Panc1 (cell line): ENCODE measurements at regions not wholly inside any gene's neighbourhood (a gene's known extent, or its start where the extent isn't known, plus 50 kb on each side); places are given as distances from the start of the nearest gene placed in this dataset.

ENCODE experiments used
- ATAC-seq: fragments of 200-7000 bp; cut with Tn5 transposase; 2 replicates; pipeline ENCODE4 v1.9.1; 2020; ENCODE audit warnings: mild to moderate bottlenecking, moderate library complexity
- BruUV-seq: library from RNA; stranded (reverse); fragments of 400-500 nt; replicated peaks from 2 replicates; lab custom pipeline; 2021; lab: Mats Ljungman, UMichigan
- CTCF ChIA-PET: fragments of 300-600 bp; sonication (Branson Sonifier 250); formaldehyde crosslinking; loops from one replicate; lab custom pipeline; 2022; ENCODE audit warnings: antibody characterized with exemption; lab: Charles Lee
- POLR2A ChIA-PET: fragments of 300-600 bp; sonication (Branson Sonifier 250); formaldehyde crosslinking; loops from one replicate; lab custom pipeline; 2022; ENCODE audit warnings: antibody characterized with exemption; lab: Charles Lee
- DNase-seq: peaks from one replicate; pipeline ENCODE4 v3.0.0-alpha.2; 2010; ENCODE audit warnings: low read depth, low spot score
- H3K27ac ChIP-seq: 2 replicates; pipeline ENCODE4 v1.5.1; 2011; ENCODE audit warnings: mild to moderate bottlenecking, low read length, inconsistent platforms
- H3K27me3 ChIP-seq: fragments of 200-500 bp; sonication (Bioruptor generic); 2 replicates; pipeline ENCODE4 v1.6.0; 2014; ENCODE audit warnings: low read length, inconsistent platforms; ENCODE audit not compliant: control insufficient read depth, insufficient read depth
- H3K36me3 ChIP-seq: fragments of 200-500 bp; sonication (Bioruptor generic); 2 replicates; pipeline ENCODE4 v1.5.1; 2014; ENCODE audit warnings: inconsistent platforms, mild to moderate bottlenecking, low read length, moderate library complexity; ENCODE audit not compliant: control insufficient read depth, insufficient read depth
- H3K4me1 ChIP-seq: 2 replicates; pipeline ENCODE4 v1.5.1; 2011; ENCODE audit warnings: inconsistent platforms, mild to moderate bottlenecking, low read length, moderate library complexity; ENCODE audit not compliant: control insufficient read depth, insufficient read depth
- H3K4me3 ChIP-seq, 2 experiments: 2 replicates each; pipeline ENCODE4 v1.5.1; 2011 to 2012; ENCODE audit warnings: low read depth in 2 of 2, low read length in 2 of 2, mild to moderate bottlenecking in 2 of 2, inconsistent platforms in 1 of 2, moderate library complexity in 1 of 2
- H3K9me3 ChIP-seq: fragments of 200-500 bp; sonication (Bioruptor generic); 2 replicates; pipeline ENCODE4 v1.5.1; 2014; ENCODE audit warnings: low read depth, mild to moderate bottlenecking, inconsistent platforms, low read length, moderate library complexity; ENCODE audit not compliant: control insufficient read depth, insufficient read depth
- POLR2AphosphoS5 ChIP-seq: IDR thresholded peaks from 2 replicates; pipeline ENCODE4 v1.6.1; 2012; ENCODE audit warnings: mild to moderate bottlenecking, low read depth, low read length, moderate library complexity
- SIN3A ChIP-seq: IDR thresholded peaks from 2 replicates; pipeline ENCODE4 v1.6.1; 2012; ENCODE audit warnings: low read depth, mild to moderate bottlenecking, low read length, moderate library complexity, borderline replicate concordance; ENCODE audit not compliant: insufficient read depth
- TCF7L2 ChIP-seq: IDR thresholded peaks from 2 replicates; pipeline ENCODE4 v1.6.1; 2011; ENCODE audit warnings: mild to moderate bottlenecking, low read depth, low read length, inconsistent platforms
- in situ Hi-C: cut with HindIII; loops from 2 replicates; pipeline ENCODE4 v1.10.0; 2016; ENCODE audit warnings: low sequenced_read_pairs, low pct_unique_long_range_greater_than_20kb
- intact Hi-C: fragments of 100-400 bp; cut with micrococcal nuclease; formaldehyde crosslinking; loops from one replicate; pipeline ENCODE4 v1.10.0; 2022; ENCODE audit not compliant: unreplicated experiment
- TF ChIP-seq, protein P1 (sequence below): fragments of 450-650 bp; IDR thresholded peaks from 2 replicates; pipeline ENCODE4 v1.5.1; 2017; ENCODE audit warnings: mild to moderate bottlenecking
- TF ChIP-seq, protein P2 (sequence below), 2 experiments: IDR thresholded peaks; 2 replicates each; pipeline ENCODE4 v1.6.1; 2011 to 2012; ENCODE audit warnings: low read depth in 2 of 2, control low read depth in 1 of 2, low read length in 1 of 2, mild to moderate bottlenecking in 1 of 2, moderate library complexity in 1 of 2; ENCODE audit not compliant: insufficient read depth in 1 of 2

DNA sequence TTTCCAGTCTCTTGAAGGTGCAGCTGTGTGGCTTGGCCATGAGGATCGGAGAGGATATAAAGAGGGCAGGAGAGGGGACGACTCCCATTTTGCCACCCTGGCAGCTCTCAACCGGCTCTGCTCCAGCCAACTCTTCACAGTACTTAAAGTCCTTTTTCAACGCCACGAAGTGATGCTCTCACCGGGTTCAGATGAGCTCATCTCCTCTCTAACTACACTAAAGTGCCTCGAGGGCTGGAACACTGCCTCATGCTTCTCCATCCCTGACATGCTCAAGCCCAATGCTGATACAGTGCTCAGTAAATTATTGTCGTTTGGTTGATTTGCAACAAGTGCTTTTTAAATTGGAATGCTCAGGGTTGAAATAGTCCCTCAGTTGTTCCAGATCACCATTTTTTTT, 97.8 kb downstream of the GTPBP8 start:
- DNase-seq, result no peak
- no peak for ATAC-seq
- Histone ChIP-seq H3K36me3 (no peaks in the 10 kb centered on the region), H3K4me1 (no peaks in the 10 kb centered on the region), H3K9me3 (no peaks in the 10 kb centered on the region), H3K27ac (no peak overlapping the region), H3K27me3 (peaks cover 4% of the 10 kb centered on the region), H3K4me3 (no peak overlapping the region)
- intact Hi-C loops (no loop called here), in situ Hi-C loops (no loop called here)
- TF ChIP-seq TCF7L2 (no peak), POLR2AphosphoS5 (no peak), SIN3A (no peak)
- TF ChIP-seq, protein P1, sequence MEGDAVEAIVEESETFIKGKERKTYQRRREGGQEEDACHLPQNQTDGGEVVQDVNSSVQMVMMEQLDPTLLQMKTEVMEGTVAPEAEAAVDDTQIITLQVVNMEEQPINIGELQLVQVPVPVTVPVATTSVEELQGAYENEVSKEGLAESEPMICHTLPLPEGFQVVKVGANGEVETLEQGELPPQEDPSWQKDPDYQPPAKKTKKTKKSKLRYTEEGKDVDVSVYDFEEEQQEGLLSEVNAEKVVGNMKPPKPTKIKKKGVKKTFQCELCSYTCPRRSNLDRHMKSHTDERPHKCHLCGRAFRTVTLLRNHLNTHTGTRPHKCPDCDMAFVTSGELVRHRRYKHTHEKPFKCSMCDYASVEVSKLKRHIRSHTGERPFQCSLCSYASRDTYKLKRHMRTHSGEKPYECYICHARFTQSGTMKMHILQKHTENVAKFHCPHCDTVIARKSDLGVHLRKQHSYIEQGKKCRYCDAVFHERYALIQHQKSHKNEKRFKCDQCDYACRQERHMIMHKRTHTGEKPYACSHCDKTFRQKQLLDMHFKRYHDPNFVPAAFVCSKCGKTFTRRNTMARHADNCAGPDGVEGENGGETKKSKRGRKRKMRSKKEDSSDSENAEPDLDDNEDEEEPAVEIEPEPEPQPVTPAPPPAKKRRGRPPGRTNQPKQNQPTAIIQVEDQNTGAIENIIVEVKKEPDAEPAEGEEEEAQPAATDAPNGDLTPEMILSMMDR, result no peak
- TF ChIP-seq, protein P2, sequence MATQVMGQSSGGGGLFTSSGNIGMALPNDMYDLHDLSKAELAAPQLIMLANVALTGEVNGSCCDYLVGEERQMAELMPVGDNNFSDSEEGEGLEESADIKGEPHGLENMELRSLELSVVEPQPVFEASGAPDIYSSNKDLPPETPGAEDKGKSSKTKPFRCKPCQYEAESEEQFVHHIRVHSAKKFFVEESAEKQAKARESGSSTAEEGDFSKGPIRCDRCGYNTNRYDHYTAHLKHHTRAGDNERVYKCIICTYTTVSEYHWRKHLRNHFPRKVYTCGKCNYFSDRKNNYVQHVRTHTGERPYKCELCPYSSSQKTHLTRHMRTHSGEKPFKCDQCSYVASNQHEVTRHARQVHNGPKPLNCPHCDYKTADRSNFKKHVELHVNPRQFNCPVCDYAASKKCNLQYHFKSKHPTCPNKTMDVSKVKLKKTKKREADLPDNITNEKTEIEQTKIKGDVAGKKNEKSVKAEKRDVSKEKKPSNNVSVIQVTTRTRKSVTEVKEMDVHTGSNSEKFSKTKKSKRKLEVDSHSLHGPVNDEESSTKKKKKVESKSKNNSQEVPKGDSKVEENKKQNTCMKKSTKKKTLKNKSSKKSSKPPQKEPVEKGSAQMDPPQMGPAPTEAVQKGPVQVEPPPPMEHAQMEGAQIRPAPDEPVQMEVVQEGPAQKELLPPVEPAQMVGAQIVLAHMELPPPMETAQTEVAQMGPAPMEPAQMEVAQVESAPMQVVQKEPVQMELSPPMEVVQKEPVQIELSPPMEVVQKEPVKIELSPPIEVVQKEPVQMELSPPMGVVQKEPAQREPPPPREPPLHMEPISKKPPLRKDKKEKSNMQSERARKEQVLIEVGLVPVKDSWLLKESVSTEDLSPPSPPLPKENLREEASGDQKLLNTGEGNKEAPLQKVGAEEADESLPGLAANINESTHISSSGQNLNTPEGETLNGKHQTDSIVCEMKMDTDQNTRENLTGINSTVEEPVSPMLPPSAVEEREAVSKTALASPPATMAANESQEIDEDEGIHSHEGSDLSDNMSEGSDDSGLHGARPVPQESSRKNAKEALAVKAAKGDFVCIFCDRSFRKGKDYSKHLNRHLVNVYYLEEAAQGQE (IDR thresholded peaks at IDR 0.05; ENCODE audit: insufficient read depth in 1 of 2, low read depth in 2 of 2, low read length in 1 of 2), result no peak
- POLR2A ChIA-PET, result no interaction called here
- CTCF ChIA-PET, result no interaction called here
- BruUV-seq, result no TSS peak

DNA sequence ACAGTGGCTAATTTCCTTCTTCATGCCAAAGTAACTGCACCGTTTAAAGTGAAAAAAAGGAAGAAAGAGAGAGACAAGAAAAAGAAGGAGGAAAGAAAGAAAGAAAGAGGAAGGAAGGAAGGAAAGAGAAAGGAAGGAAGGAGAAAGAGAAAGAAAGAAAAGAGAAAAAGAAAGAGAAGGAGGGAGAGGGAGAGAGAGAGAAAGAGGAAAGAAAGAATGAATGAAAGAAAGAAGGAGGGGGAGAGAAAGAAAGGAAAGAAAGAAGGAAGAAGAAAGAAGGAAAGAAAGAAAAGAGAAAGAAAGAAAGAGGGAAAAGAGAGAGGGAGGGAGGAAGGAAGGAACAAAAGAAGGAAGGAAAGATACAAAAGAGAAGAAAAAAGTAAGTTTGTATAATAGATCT, 100.6 kb downstream of the GTPBP8 start:
- DNase-seq, result no peak
- no peak for ATAC-seq
- Histone ChIP-seq H3K27ac (no peak overlapping the region), H3K27me3 (peaks cover 7% of the 10 kb centered on the region), H3K36me3 (no peaks in the 10 kb centered on the region), H3K4me3 (no peak overlapping the region), H3K4me1 (no peaks in the 10 kb centered on the region), H3K9me3 (no peaks in the 10 kb centered on the region)
- intact Hi-C loops (no loop called here), in situ Hi-C loops (no loop called here)
- TF ChIP-seq, protein P2 (IDR thresholded peaks at IDR 0.05; ENCODE audit: insufficient read depth in 1 of 2, low read depth in 2 of 2, low read length in 1 of 2), result no peak
- TF ChIP-seq TCF7L2 (no peak), POLR2AphosphoS5 (no peak), SIN3A (no peak)
- TF ChIP-seq, protein P1, result no peak
- ChIA-PET POLR2A (no interaction called here), CTCF (no interaction called here)
- BruUV-seq, result no TSS peak
